Right cardiac atrium (tissue), 5 donors: ENCODE measurements at regions not wholly inside any gene's neighbourhood (a gene's known extent, or its start where the extent isn't known, plus 50 kb on each side); places are given as distances from the start of the nearest gene placed in this dataset.
"Not testable (repeated sequence)": the region's sequence is repeated elsewhere in the genome, so short reads cannot be mapped to it uniquely, and the experiment has no call there.

Experiments
- ATAC-seq, 2 donors: fragments of 200-7000 bp; cut with Tn5 transposase; one replicate each; pipeline versions ENCODE4 v1.8.0 to v1.9.1; 2020; ENCODE audit warnings: moderate library complexity in 2 of 2, mild to moderate bottlenecking in 1 of 2
- DNase-seq, 3 donors: peaks; one replicate each; pipeline ENCODE4 v3.0.0-alpha.2; 2020
- H3K27ac ChIP-seq: one replicate; pipeline ENCODE4 v1.5.1; 2013; ENCODE audit warnings: mild to moderate bottlenecking, low read length, control low read depth, moderate library complexity
- H3K27me3 ChIP-seq: one replicate; pipeline ENCODE4 v1.6.1; 2013; ENCODE audit not compliant: control insufficient read depth, insufficient read depth
- H3K4me1 ChIP-seq: one replicate; pipeline ENCODE4 v1.6.1; 2013; ENCODE audit warnings: low read length; ENCODE audit not compliant: control insufficient read depth, insufficient read depth
- H3K4me3 ChIP-seq: one replicate; pipeline ENCODE4 v1.5.1; 2013; ENCODE audit warnings: low read length, control low read depth
- H3K9me3 ChIP-seq: one replicate; pipeline ENCODE4 v1.6.1; 2013; ENCODE audit warnings: low read length; ENCODE audit not compliant: control insufficient read depth
- WGBS: extraction: QIAGEN DNeasy Blood & Tissue Kit; methylation state at CpG from one replicate; pipeline ENCODE4 v1.1.7; 2013; 5-methylcytosine and 5-hydroxymethylcytosine counted together
- intact Hi-C, 4 donors: fragments of 100-400 bp; cut with DNase I; formaldehyde crosslinking; loops; one replicate each; pipeline versions ENCODE4 v1.11.0 to v1.14.0; 2022 to 2023
- donor health status: healthy with polysubstance abuse.
- donor health status: DM: no; HTN: yes; CAD: no.
- donor health status: DM: no; HTN: no; CAD: no.
- donor health status: DM: no; HTN: yes; CAD: no; lungs with severe emphysema.
- donor health status: DM: yes; HTN: yes; CAD: no.

- WGBS: 88% methylated on average over 1 of the region's 1 CpG
- DNase-seq, H3K27me3 ChIP-seq, H3K9me3 ChIP-seq, ATAC-seq, H3K4me3 ChIP-seq, H3K4me1 ChIP-seq, intact Hi-C loops, H3K27ac ChIP-seq: not testable (repeated sequence)
Observed at GRCh38 chr2:95769256-95769655, 177.5 kb downstream of the TRIM43 start.

GRCh38 chr2:95770726-95771125, 178.9 kb downstream of the TRIM43 start:
- H3K4me1 ChIP-seq, H3K4me3 ChIP-seq, intact Hi-C loops, H3K27ac ChIP-seq, DNase-seq, H3K9me3 ChIP-seq, ATAC-seq, H3K27me3 ChIP-seq: not testable (repeated sequence)
- 87% methylated on average over 7 of the region's 9 CpGs for WGBS

DNA sequence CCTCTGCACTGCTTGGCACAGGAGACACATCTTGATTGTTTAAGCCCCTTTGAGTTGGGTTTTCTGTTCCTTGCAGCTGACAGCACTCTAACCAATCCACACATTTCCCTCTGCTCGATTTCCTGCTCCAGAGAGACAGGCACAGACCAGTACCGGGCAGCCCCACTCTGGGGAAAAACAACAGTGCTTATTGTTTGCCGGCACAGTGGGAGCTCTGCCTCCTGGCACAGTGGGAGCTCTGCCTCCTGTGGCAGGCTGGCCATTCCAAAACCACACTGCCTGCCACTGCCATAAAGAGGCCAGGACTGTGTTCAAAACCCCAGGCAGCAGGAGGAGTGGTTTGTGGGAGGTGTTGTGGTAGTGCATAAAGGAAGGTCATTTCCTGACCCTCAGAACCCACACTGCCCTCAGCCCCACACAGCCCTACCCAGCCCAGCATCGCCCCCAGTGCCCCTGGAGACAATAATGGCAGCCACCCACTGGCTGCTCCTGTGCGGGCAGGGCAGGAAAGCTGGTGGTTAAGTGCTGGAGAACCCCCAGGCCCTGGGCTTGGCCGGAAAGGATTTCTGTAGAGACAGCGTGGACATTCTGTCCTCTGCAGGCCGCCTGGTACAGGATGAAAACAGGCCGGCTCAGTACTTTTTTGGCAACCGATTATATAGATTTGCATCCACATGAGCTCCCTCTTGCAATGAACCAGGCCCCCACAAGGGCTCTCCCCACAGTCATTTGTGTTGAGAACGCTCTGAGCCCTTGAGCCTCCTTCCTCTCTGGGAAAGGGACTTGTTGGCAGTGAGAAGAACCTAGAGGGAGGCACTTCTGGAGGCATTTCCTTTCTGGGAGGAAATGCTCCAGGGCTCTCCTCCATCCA, 182.8 kb downstream of the TRIM43 start:
- ATAC-seq: peak; percentile 32 to 40
- H3K9me3 ChIP-seq, H3K27me3 ChIP-seq, H3K27ac ChIP-seq, H3K4me1 ChIP-seq, DNase-seq, H3K4me3 ChIP-seq, intact Hi-C loops: not testable (repeated sequence)
- WGBS: 75% methylated on average over 3 of the region's 11 CpGs

DNA sequence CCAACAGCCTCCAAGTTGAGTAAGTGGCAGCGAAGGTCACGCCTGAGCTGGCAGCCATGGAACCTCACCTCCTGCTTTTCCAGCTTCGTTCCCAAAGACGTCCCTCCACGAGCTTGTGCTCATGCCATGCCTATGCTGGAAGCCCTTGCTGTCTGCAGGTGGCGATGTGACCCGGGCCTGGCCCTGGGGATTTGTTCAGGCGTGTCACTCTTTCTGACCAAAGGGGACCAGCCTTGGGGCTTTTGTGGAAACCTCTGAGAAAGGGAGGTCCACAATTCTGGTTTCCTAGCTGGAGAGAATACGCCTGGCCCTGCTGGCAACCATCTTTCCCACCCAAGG, 183.4 kb downstream of the TRIM43 start:
- DNase-seq, intact Hi-C loops, H3K27me3 ChIP-seq, H3K9me3 ChIP-seq, H3K27ac ChIP-seq, ATAC-seq, H3K4me3 ChIP-seq, H3K4me1 ChIP-seq: not testable (repeated sequence)
- WGBS: 69% methylated on average over 4 of the region's 9 CpGs
